ENCODE measurements at regions not wholly inside any gene's neighbourhood (a gene's known extent, or its start where the extent isn't known, plus 50 kb on each side); places are given as distances from the start of the nearest gene placed in this dataset.

- TF ChIP-seq POLR2A (IDR thresholded peaks at IDR 0.05; ENCODE audit: low read length) = no peak
- TF ChIP-seq GATA1 (IDR thresholded peaks at IDR 0.05; ENCODE audit: low read depth, low read length) = no peak
These were observed 87.5 kb upstream of the HGF start for GRCh38 chr7:81857385-81857784.

Measured in erythroblast (primary cell).